ENCODE measurements at regions not wholly inside any gene's neighbourhood (a gene's known extent, or its start where the extent isn't known, plus 50 kb on each side); places are given as distances from the start of the nearest gene placed in this dataset.

GRCh38 chr2:81093031-81093430 is 788.5 kb upstream of the LRRTM1 start:
- TF ChIP-seq CTCF (IDR thresholded peaks at IDR 0.05; ENCODE audit: insufficient read depth, low read length, poor library complexity, severe bottlenecking), result no peak
- no peak for TF ChIP-seq EZH2phosphoT487 (conservative IDR thresholded peaks at IDR 0.05; ENCODE audit: low read length)

Data from SU-DHL-6 (cell line).